Activated CD8-positive, alpha-beta memory T cell treated with anti-CD3 and anti-CD28 coated beads, Interleukin-2, amount 50 U/mL, for 48 hours (primary cell): ENCODE measurements at regions not wholly inside any gene's neighbourhood (a gene's known extent, or its start where the extent isn't known, plus 50 kb on each side); places are given as distances from the start of the nearest gene placed in this dataset.

Experiments
- DNase-seq: peaks from one replicate; pipeline ENCODE4 v3.0.0-alpha.2; 2020

DNA sequence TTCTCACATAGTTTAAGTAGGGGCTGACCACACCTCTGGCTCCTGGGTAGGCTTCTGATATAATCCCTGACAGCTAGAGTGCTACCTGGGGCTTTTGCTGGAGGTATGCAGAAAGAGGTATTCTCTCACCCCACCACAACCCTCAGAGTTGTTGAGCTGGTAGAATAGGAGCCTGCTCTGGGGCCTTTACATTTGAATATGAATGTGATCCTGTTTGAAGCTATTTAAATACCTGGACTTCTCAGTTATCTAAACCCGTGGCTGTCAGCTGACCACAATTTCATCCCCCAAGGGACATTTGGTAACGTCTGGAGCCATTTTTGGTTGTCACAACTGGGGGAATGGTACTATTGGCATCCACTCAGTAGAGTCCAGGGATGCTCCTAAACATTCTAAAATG, 669.1 kb downstream of the SATB2 start:
- DNase-seq, result no peak

DNA sequence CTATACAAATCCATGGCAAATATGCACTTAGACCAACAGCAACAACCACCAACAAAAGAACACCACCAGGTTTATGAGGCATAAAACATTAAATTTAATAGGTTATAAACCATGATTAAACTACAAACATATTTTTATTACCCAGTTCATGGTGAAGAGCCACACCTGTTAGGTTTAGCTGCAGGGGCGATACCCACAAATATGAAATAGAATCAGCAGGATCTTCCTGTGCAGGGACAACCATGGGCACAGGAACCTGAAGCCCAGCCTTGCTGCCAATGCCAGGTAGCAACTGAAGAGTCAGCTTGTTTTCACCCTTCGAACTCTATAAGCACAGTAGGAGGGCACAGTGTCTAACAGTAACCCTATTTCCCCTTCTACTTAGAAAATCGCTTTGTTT, 675.0 kb downstream of the SATB2 start:
- DNase-seq, result no peak

DNA sequence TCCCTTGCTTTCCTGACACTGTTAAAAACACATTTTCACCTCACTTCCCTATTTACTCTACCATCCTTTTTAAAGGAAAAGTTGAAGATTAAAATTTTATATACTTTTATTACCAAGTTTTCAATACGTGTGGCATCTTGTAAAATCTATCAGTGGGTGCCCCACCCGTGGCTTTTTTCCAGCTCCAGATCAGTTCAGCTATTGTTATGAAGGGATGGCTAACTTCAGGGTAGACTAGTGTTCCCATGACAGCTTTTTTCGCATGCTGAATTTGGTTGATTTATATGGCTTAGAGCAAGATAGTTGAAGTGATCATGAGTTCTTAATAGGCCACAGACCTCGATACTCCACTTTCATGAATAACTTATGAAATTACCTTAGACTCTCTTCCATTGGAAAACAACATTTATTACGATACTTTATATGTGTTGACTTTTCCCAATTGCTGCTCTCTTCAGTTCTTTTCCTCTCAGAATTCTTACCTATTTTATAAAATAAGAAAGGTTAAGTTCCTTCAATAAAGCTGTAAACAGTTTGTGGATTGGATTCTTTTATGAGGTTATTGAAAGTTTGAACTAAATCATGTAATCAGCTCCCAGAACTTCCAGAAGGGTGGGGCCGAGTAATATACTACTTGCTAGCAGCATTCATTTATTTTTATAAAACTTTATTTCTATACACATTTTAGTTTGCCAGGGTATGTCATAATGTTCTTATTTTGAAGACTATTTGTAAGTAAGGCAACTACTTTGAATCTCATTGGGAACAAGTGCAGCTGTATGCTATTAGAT, 680.9 kb downstream of the SATB2 start:
- no peak for DNase-seq

DNA sequence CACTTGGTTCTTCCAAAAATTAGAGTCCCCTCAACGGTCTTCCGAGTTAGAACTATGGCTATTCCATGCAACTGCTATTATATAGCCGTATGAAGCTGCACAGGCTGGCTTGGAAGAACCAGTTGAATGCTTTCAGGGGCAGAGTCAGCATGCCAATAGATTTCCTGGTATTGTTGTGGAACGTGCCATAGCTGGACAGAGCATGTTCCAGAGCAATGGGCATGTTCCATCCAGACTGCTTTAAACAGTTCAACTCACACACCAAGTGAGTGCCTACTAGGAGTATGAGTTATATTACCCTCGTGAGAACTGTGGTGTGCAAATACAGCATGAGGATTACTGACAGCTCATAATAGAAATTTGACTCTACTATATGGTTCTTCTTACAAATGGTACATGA, 682.0 kb downstream of the SATB2 start:
- DNase-seq, result no peak

DNA sequence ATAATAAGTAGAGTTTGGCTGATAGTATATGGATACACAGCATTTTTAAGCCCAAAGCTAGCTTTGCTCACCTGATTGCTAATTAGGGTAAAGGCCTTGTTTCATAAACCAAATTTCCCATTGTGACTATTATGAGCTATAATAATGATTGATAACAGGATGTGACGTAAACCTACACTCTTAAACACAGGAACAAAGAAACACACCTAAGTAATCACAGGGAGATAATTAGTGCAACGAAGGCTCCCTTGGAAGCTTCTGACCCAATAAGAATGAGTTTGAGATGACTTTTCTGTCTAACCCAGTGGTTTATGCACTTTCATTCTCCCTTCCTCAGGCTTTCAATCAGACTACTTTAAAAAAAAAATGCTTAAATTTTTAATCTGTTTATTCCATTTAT, 683.2 kb downstream of the SATB2 start:
- no peak for DNase-seq

DNA sequence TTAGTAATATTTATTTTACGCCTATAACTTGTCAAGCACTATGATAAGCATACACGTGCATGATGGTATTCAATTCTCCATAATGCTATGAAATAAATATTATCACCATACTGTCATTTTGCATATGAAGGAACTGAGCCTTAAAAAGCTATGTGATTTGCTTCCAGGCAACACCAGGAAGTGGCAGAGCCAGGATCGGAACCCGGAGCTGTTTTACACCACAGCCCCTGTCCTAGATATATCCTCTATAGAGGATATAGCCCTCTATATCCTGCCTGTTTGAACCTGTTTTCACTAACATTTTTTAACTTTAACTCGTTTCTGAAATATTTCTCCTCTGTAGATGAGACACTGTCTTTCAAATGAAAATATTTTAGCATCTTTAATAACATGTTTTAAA, 690.0 kb downstream of the SATB2 start:
- DNase-seq, result no peak

DNA sequence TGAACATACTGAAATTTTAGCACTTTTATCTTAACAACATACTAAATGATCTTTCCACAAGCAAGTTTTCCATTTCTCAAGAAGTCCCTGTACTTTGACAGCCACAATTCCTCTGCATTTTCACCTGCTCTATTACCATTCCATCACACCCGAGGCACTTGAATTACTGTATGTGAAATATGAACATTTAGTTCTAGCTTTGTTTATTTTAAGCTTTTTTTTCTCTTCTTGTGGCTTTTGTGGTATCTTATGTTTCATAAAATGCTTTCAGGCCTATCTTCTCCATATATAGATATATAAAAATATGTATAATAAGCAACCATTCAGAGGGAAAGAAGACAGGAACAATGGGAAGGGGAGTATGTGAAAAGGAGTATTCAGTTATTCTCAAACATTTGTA, 693.9 kb downstream of the SATB2 start:
- DNase-seq, result no peak

DNA sequence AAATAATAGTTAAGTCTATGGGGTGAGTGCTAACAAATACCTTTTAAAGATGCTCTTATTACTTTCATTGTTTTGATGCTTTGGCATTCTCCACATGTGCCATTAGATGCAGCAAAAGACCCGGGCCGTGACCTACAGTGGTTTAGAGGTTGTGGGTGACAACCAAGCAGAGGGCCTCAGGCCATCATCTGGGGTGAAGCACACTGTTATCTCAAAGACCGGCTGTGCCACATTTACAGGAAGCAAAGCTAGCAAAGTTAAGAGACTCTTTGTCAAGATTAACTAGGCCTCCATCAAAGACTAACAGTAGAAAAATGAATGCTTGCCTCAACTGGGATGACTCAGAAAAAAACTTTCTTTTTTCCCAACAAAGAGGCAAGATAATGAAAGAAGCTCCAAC, 695.3 kb downstream of the SATB2 start:
- DNase-seq, result no peak

DNA sequence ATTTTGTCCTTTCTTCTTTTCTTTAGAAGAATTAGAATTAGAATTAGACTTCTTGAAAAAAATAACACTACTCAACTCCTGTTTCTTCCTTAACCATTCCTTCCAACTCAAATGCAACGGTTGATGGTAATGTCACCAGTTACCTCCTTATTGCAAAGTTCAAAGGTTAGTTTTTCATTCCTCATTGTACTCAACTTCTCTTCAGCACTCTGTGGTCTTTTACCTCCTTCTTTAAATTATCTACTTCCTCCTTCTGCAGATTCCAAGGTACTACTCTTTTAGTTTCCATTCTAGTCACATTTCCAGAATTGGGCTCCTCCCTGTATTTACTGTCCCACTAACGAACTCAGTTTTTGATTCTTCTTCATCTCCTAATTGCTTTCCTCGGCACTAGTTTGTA, 700.7 kb downstream of the SATB2 start:
- DNase-seq, result no peak

DNA sequence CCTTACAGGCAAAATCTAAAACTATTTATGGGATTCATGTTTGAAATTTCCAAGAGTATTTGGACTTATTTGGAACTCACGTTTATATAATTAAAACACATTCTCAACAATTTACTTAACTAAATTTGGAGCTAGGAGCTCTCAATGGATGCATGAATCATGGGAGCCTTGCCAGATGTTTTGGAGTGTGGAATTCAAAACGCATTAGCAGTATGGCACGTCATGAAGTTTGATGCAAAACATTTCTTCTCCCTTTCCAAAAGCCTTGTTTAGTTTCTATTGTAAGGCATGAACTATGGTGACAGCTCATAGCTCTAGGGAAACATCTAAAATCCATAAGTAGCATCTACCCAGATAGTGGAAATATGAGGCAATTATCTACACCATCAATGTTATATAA, 701.6 kb downstream of the SATB2 start:
- DNase-seq, result no peak

DNA sequence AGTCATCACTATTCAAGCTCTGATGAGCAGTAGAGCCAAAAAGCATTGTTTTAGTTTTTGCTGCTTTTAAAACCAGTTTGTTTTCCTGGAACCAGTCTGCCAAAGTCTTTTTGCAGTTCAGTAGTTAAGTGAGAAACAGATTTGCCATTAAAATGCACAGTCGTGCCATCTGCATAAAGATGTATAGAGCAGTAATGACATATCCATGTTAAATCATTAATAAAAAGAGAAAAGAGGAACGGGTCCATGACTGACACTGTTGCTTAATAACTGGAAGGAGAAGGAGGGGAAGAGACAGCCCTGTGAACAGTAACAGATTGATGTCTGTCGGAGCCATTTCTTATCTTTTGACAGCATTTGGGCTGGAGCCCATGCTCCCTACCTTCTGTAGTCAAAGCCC, 704.6 kb downstream of the SATB2 start:
- no peak for DNase-seq

DNA sequence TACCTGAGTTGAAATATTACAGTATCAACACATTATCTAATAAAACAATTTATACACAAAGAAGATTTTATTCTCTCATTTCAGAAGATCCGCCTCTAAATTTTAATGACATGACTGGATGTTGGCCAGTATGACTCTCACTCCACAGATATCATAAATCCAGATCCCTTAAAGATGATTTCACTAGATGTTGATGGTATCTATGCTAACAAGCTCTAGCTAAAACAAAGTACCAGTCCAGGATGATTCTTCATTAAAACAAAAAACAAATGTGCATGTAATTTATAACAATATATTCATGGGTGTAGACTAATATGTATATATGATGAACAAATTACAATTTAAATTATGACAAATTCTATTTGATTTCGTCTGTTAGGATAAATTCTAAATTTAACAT, 708.4 kb downstream of the SATB2 start:
- no peak for DNase-seq

DNA sequence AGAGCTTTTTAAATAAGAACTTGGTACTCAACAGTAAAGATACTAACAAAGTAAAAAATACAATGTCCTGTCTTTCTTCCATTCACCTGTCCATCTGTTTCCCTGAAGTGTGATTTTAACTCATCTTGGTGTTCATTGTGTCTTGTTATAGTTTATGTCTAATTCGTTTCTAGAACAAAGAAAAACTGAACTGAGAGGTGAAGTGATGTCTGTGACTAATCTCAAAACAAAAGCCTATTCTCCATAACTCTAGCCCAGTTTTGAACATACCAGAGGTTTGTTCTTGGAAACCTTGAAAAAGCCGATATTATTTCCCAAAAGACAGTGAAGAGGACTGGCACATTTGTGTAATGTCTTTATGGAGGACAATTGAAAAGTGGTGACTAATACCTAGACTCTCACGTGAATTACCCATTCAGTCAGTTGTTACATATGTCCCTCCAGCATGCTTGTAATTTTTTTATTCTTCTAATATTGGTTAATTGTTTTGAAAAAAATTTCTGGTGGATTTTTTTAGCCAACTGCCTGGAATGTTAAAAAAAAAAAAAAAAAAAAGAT, 725.8 kb downstream of the SATB2 start:
- DNase-seq, result no peak

DNA sequence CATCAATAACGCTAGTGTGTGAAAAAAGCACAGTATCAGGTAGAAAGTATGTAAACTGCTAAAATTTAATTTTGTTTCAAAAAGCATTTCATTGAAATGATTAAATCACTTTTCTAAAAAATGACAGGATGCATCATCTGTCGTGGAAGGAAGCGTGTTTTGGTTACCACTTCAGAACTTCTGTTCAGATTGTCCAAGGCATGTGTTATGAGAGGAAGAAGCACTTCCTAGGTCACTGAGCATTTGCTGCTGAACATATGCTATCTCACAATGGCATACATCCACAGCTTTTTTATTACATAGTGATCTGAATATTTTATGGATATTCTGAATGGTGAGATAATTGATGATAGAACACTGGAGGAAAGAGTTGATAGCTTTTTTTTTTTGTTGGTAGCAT, 737.5 kb downstream of the SATB2 start:
- no peak for DNase-seq

DNA sequence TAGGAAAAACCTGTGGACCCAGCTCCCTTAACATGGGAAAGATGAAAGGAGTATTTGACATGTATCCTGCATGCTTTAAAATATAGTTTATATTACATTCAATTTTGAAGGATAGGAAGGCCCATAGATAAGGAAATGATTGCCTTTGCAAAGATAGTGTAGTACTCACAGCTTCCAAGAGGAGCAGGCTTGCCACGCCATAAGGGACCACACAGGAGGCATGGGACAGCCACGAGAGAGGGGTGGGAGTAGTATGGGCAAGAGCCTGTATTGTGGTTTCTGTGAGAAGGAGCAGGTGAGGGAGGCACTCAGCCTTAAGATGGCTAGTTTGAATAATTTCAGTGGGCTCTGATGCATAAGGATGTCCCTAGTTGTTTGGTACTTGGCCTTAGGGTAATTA, 740.3 kb downstream of the SATB2 start:
- DNase-seq, result no peak

DNA sequence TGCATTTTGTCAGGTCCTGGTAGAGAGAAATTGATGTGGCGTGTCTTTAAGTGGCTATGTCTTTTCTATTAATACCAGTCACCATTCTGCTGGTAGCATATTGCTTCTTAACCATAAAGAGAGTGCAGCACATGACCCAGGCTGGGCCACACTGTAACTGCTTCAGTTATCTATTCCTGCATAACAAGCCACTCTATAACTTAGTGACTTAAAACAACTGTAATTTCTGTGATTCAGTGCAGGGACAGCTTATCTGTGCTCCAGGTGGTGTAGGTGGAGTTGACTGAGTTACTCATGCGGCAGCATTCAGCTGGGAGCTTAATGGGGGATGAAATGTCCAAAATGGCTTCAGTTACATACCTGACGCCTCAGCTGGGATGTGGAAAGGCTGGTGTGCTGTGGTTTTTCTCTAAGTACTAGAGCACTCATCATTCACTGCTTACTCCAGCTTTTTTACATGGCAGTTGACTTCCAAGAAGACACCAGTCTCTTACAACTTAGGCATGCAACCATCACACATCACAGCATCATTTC, 742.4 kb downstream of the SATB2 start:
- DNase-seq, result no peak

DNA sequence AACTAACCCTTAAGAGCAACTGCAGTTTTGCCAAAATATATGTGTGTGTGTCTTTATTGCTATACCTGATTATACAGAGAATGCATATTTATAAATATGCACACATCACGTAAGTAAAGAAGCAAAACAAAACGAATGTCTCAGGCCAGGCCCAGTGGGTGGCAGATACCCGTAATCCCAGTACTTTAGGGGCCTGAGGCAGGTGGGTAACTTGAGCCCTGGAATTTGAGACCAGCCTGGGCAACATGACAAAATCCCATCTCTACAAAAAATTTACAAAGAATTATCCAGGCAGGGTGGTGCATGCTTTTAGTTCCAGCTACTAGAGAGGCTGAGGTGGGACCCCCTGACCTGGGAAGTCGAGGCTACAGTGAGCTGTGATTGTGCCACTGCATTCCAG, 745.3 kb downstream of the SATB2 start:
- no peak for DNase-seq

DNA sequence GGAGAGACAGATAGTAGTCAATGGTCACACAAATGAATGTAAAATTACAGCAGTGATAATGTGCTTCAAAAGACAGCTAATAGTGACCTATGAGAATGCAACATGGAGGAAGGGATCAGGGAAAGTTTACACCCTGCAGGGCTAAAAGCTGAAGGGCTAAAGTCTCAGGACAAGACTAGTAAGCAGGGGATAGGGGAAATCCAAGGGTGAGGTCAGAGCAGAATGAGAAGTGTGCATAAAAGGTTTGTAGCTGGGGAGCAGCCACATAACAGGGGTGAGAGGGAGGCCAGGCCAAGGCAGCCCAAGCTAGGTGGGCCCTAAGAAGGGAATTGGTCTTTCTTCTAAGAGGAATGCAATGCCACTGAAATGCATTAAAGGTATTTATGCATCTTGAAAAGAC, 746.3 kb downstream of the SATB2 start:
- DNase-seq, result no peak

DNA sequence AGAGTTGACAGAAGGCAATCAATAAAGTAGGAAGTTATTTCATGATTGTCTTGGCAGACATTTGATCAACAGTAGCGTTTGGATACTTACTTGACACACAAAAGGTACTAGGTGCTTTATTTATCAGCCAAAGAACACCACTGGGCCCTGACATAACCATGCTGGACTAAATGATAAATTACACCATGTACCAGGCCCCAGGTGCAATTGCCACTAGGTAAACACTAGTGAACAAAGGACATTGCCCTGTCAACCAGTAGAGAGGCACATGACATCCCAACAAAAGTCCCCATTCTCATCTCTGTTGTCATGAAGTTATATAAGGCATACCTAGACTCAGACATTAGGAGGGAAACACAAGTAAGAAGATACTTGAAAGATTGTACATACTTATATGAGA, 747.2 kb downstream of the SATB2 start:
- no peak for DNase-seq

DNA sequence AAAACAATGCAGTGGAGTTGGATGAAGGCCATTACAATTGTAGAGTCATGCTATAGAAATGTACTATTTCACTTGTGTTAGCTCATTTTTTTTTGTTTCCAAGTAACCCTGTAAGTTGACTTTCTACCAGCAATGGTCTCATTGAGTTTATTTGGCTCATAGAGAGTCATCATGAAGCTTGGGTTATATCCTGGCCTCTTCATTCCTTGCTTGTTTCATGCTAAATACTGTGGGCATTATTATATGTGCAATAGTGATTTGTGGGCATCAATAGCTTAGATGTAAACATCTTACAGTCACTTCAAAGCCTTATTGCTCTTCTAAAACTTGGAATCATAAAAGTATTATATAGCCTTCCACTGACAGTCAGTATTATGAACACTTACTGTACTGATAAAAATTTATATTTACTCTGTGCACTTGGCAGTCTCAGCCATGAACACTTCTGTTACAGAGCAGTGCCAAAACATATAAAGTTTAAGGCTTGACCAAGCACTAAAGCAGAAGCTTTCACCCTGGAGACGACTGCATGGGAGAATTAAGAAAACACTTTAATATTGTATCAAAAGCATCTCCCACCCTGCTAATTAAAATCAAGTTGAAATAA, 751.2 kb downstream of the SATB2 start:
- no peak for DNase-seq

DNA sequence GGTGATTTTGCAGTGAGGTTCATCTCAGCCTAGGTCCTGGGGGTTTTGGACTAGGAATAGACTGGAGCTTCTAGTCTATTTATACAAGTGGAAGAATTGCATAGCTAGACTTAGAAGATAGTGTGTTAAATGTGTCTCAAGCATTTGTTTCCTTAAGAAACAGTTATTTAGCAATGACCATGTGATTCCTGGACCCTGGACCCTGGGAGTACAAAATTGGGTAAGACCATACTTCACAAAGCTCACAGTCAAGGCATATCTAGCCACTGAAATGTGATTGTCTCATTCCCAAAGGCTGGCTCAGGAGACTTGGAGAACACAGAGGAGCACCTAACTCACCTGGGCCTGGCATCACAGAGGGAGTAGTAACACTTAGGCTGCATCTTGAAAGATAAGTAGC, 754.5 kb downstream of the SATB2 start:
- DNase-seq, result no peak

DNA sequence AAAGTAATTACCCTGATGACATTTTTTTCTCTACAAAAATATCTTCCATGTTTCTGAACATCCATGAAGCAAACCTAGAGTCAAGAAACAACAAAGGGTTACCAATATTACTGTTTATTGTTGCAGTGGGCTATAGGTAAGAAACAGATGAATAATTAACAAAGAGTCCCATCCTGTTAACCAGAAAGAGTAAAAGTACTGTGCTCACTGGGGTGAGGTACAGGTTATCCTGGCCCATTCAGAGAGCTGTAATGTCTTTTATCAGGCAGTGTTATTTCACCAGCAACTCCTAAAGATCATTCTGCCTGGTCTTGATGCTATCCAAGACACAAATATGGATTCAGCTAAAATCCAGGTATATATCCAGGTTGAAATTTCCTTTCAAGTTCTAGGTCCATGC, 754.9 kb downstream of the SATB2 start:
- DNase-seq, result no peak

DNA sequence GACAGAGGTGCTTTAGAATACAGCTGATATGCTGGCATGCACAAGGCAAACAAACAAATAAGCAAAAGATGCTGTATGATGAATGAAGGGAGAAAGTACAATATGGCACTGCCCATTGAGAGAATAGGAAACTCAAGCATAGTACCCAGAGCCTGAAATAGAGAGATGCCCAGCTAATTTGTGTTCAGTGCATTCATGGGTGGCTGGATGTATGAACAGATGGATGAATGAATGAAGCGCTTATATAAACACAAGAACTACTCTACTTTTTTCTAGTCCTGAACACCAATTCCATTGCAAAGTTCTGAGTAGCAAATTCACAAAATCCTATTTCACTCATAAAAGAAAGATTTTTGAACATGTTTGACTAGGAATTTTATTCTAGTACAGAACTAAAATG, 756.3 kb downstream of the SATB2 start:
- no peak for DNase-seq

DNA sequence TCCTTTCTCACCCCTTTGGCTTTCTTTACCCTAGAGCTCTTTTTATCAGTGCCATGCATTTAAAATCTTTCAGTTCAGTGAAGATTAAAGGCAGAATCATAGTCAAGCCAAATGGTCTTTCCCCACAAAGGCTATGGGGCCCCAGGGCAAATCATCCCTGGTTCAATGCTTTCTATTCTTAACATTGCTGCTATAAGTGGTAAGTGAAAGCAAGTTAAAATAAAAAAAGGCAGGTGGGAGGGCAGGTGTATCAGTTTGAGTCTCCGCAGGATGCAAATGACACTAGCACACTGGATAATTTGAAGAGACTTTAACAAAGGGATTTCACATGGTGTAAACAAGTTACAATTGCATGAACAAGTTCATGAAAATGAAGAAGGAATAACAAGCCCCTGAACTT, 757.4 kb downstream of the SATB2 start:
- no peak for DNase-seq

DNA sequence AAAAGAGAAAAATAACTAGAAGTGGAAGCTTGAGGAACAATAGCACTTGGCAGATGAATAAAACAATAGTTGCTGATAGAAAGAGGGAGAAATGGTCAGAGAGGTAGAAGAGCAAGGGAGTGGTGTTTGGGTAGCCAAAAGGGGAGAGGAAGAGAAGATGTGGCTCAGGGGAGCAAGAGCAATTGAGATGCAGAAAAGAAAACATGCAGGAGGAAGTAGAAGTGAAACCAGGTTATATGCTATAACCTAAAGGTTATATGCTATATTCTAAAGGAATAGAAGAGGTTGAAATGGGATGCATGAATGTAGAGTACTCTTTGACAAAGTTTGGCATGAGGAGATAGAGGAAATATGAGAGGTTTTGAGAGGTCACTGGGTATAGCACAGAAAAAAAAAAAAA, 759.5 kb downstream of the SATB2 start:
- no peak for DNase-seq
